ENCODE measurements at regions not wholly inside any gene's neighbourhood (a gene's known extent, or its start where the extent isn't known, plus 50 kb on each side); places are given as distances from the start of the nearest gene placed in this dataset.

- no peak for DNase-seq
- peaks cover 39% of the 10 kb centered on the region for H3K27me3 Mint-ChIP-seq (ENCODE audit: insufficient read depth)
- Histone ChIP-seq H3K4me3 (ENCODE audit: low read length) (no peak overlapping the region), H3K4me1 (ENCODE audit: control insufficient read depth, insufficient read depth, low read length) (no peaks in the 10 kb centered on the region), H3K9me3 (ENCODE audit: control insufficient read depth, low read length) (peaks cover 16% of the 10 kb centered on the region), H3K27ac (ENCODE audit: low read depth, low read length) (no peak overlapping the region), H3K36me3 (ENCODE audit: control insufficient read depth, insufficient read depth, low read length) (no peaks in the 10 kb centered on the region), H3K9ac (ENCODE audit: extremely low read depth, low read length, poor library complexity, severe bottlenecking) (no peak overlapping the region), H3K27me3 (ENCODE audit: control insufficient read depth, insufficient read depth, low read length, poor library complexity, severe bottlenecking) (peaks cover 20% of the 10 kb centered on the region)
- no peaks in the 10 kb centered on the region for H3K36me3 Mint-ChIP-seq (ENCODE audit: low read depth)
- H3K9me3 Mint-ChIP-seq: peaks cover 40% of the 10 kb centered on the region
- no peak for TF ChIP-seq CTCF (conservative IDR thresholded peaks at IDR 0.05)
- H3K27ac Mint-ChIP-seq: no peak overlapping the region
- 88 to 92% methylated on average over 4 to 8 of the region's 8 CpGs for WGBS, 2 experiments (ENCODE audit: insufficient coverage in 1 of 2, insufficient read length in 1 of 2)
- no peaks in the 10 kb centered on the region for H3K4me1 Mint-ChIP-seq
- no peak overlapping the region for H3K4me3 Mint-ChIP-seq
Observed at GRCh38 chr2:121159291-121160071, 125.5 kb downstream of the TFCP2L1 start.

GRCh38 chr2:121160366-121160765 is 124.6 kb downstream of the TFCP2L1 start:
- Histone ChIP-seq H3K27ac (ENCODE audit: low read depth, low read length) (no peak overlapping the region), H3K9ac (ENCODE audit: extremely low read depth, low read length, poor library complexity, severe bottlenecking) (no peak overlapping the region), H3K4me3 (ENCODE audit: low read length) (no peak overlapping the region), H3K27me3 (ENCODE audit: control insufficient read depth, insufficient read depth, low read length, poor library complexity, severe bottlenecking) (peaks cover 20% of the 10 kb centered on the region), H3K9me3 (ENCODE audit: control insufficient read depth, low read length) (peaks cover 16% of the 10 kb centered on the region), H3K4me1 (ENCODE audit: control insufficient read depth, insufficient read depth, low read length) (no peaks in the 10 kb centered on the region), H3K36me3 (ENCODE audit: control insufficient read depth, insufficient read depth, low read length) (no peaks in the 10 kb centered on the region)
- peaks cover 36% of the 10 kb centered on the region for H3K27me3 Mint-ChIP-seq (ENCODE audit: insufficient read depth)
- H3K27ac Mint-ChIP-seq: no peak overlapping the region
- WGBS, 2 experiments (ENCODE audit: insufficient coverage in 1 of 2, insufficient read length in 1 of 2): 87 to 93% methylated on average over 2 to 4 of the region's 4 CpGs
- TF ChIP-seq CTCF (conservative IDR thresholded peaks at IDR 0.05): no peak
- H3K36me3 Mint-ChIP-seq (ENCODE audit: low read depth): no peaks in the 10 kb centered on the region
- no peaks in the 10 kb centered on the region for H3K4me1 Mint-ChIP-seq
- DNase-seq: no peak
- H3K9me3 Mint-ChIP-seq: peaks cover 40% of the 10 kb centered on the region
- no peak overlapping the region for H3K4me3 Mint-ChIP-seq

- Histone ChIP-seq H3K27ac (ENCODE audit: low read depth, low read length) (no peak overlapping the region), H3K36me3 (ENCODE audit: control insufficient read depth, insufficient read depth, low read length) (no peaks in the 10 kb centered on the region), H3K9me3 (ENCODE audit: control insufficient read depth, low read length) (peaks cover 16% of the 10 kb centered on the region), H3K4me3 (ENCODE audit: low read length) (no peak overlapping the region), H3K9ac (ENCODE audit: extremely low read depth, low read length, poor library complexity, severe bottlenecking) (no peak overlapping the region), H3K4me1 (ENCODE audit: control insufficient read depth, insufficient read depth, low read length) (no peaks in the 10 kb centered on the region), H3K27me3 (ENCODE audit: control insufficient read depth, insufficient read depth, low read length, poor library complexity, severe bottlenecking) (peaks cover 20% of the 10 kb centered on the region)
- Mint-ChIP-seq H3K4me1 (no peaks in the 10 kb centered on the region), H3K27ac (no peak overlapping the region), H3K36me3 (ENCODE audit: low read depth) (no peaks in the 10 kb centered on the region), H3K9me3 (peaks cover 39% of the 10 kb centered on the region), H3K4me3 (no peak overlapping the region), H3K27me3 (ENCODE audit: insufficient read depth) (peaks cover 33% of the 10 kb centered on the region)
- DNase-seq: no peak
- TF ChIP-seq CTCF (conservative IDR thresholded peaks at IDR 0.05): no peak
- 100% methylated on average over 1 of the region's 1 CpG; no CpG with 5 or more reads in 1 of the 2 experiments for WGBS, 2 experiments (ENCODE audit: insufficient coverage in 1 of 2, insufficient read length in 1 of 2)
Observed at GRCh38 chr2:121161272-121161671, 123.7 kb downstream of the TFCP2L1 start.
